ENCODE measurements at regions not wholly inside any gene's neighbourhood (a gene's known extent, or its start where the extent isn't known, plus 50 kb on each side); places are given as distances from the start of the nearest gene placed in this dataset.

DNA sequence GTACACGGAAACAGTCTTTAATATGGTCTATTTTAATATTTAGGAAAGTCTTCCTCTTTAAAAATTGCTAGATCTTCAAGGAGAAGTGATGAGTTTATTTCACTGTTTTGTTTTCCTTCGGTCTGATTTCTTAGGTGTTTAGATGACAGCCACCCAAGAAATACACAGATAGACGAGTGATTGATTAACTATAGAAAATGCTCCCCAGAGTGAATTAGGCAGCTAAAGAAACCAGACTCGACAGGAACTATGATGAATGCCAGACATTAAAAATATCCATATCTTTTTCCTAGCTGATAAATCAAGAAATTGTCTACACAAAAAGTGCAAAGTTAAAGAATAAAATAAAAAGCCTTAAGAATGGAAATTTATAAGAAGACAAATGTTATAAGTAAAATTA lies 888.7 kb upstream of the CNTNAP5 start:
- no peak for DNase-seq (ENCODE audit: low read depth)

DNA sequence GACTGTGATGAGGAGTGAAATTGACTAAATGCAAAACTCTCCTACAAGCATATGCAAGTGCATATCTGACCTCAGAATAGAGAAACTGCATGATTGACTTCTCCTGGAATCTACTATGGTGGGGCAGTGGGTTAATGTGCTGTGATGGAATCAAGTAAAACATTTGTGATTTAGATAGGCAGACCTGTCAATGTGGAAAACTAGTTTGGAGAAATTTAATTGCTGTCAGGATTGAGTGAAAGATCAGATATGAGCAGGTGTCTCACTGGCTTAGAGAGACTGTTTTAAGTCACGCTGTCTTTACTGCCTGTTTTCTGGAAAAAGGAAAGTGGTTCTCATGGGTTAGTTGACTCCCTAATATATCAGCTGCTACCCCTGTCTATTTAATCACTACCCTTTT lies 881.0 kb upstream of the CNTNAP5 start:
- DNase-seq (ENCODE audit: low read depth) = no peak

- DNase-seq (ENCODE audit: low read depth) = no peak
These were observed 872.0 kb upstream of the CNTNAP5 start for GRCh38 chr2:123153041-123153440.

- no peak for DNase-seq (ENCODE audit: low read depth)
These were observed 870.9 kb upstream of the CNTNAP5 start for GRCh38 chr2:123154195-123154594.

GRCh38 chr2:123157016-123157415 lies 868.1 kb upstream of the CNTNAP5 start:
- no peak for DNase-seq (ENCODE audit: low read depth)

DNA sequence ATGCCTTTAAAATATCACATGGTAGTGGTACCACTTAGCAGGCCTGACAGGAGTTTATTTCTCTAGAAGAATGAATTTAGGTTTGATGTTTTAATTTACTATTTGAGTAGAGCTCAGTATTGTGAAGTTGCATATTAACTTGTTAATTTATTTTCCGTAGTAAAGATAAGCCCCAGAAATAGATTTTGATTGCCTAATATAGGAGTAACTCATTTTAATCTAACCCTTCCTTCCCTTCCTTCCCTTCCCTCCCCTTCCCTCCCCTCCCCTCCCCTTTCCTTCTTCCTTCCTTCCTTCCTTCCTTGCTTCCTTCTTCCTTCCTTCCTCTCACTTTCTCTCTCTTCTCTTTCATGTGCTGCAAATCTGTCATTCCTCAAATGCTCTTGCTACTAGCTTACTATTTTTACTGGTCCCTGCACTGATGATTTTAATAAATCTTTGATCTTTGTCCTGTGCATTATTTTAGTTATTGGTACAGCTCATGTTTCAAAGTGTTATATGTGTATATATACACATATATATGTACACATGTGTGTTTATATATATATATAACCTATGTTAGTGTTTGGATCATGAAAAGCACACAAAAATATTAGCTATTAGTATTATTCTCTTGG lies 862.6 kb upstream of the CNTNAP5 start:
- no peak for DNase-seq (ENCODE audit: low read depth)

- no peak for DNase-seq (ENCODE audit: low read depth)
These were observed 861.7 kb upstream of the CNTNAP5 start for GRCh38 chr2:123163398-123163797.

DNA sequence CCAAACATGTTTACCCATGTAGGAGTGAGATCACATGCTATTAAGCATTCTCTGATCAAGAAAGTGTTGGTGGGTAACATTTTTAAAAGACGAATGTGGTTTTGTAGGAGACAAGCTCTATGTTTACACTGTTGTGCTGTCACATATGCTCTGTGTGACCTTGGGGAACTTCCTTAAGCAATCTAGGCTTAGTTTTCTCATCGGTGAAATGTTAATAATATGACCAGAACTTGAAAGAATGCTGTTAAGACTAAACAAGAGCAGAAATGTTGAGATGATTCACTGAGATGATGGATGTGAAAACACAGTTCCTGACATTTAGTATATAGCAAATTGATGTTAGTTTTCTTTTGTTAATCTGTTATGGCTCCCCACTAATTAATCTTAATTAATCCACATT lies 860.9 kb upstream of the CNTNAP5 start:
- DNase-seq (ENCODE audit: low read depth) = no peak

GRCh38 chr2:123165616-123166015 lies 859.5 kb upstream of the CNTNAP5 start:
- DNase-seq (ENCODE audit: low read depth) = no peak

DNA sequence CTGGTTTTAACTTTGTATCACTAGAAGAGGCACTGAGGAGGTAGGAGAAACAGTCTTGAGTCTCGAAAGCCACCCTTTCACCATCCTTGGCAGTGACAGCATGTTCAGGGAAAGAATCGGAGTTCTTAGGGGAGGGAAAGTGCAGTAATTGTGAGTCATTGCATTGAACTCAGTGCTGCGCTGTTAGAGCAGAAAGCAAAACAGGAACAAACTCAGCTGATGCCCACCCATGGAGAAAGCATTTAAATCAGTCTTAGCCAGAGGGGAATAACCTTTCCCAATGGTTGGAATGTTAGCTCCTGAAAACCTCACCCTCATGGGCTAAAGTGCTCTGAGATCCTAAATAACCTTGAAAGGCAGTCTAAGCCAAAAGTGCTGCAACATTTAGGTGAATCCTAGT lies 845.6 kb upstream of the CNTNAP5 start:
- no peak for DNase-seq (ENCODE audit: low read depth)

DNA sequence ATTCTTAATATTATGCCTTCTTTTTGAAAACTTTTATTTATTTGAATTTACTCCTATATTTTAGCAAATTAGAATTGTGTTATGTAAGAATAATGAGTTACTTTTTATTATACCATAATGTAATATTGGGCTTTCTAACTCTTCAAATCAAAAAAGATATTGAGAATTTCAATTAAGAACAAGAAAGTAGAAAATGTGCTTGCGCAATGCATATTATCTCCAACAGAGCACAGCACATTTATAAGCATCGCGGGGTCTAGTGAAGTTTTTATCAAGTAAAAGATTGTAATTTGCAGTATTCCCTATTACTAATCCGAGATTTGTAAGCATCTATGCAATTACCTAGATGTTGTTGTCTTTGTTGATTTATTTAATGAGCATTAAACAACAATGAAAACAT lies 829.1 kb upstream of the CNTNAP5 start:
- DNase-seq (ENCODE audit: low read depth) = no peak

GRCh38 chr2:123200035-123200434 lies 825.1 kb upstream of the CNTNAP5 start:
- no peak for DNase-seq (ENCODE audit: low read depth)

DNA sequence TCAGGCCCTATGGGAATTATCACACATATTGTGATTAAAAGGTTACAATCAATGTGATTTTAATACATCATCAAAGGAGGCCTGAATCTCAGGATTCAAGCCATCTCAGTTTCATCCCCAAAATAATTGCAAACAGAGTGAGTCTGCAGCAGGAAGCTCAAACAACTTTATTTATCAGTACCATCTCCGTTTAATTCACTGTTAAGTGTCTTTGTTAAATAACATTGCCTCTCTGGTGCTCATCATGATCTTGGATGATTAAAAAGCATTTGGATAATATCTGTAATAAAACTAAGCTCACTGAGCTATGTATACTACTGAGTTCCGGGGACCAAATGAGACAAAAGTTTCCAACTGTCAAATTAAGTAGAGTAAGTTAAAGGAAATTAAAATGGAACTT lies 817.8 kb upstream of the CNTNAP5 start:
- DNase-seq (ENCODE audit: low read depth) = no peak

DNA sequence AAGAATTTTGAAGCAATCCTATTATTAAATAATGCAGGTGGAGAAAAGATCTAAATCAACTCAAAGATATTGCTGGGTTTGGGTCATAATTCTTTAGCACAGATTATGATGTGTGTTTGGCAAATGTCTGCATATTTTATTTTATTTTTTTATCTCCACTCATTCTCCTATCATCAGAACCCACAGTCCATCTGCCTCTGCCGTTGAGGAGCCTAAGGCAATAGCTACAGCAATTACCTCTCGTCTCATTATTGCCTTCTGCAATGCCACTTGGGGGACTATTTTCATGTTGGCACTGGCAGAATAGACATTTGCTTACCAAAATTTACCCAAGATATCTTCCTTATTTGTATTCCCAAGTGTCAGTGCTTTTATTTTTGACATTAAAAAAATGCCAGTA lies 815.9 kb upstream of the CNTNAP5 start:
- DNase-seq (ENCODE audit: low read depth) = no peak

DNA sequence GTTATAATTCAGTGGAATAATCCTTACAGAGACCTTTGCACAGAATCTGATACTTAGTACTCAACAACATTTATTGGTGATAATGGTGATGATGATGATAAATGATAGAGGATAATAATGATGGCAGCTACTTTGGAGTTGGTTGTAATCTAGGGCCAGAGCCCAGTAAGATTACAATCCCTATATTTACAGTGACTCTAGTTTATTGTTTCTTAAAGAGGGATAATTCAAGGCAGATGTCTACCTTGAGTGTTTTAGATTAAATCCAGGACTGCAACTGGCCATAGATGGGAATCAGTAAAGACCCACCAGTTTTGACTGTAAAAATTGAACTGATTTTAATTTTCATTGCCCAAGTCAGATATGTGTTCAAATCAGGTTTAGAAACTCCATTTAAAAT lies 813.9 kb upstream of the CNTNAP5 start:
- DNase-seq (ENCODE audit: low read depth) = no peak

GRCh38 chr2:123245156-123245555 lies 779.9 kb upstream of the CNTNAP5 start:
- no peak for DNase-seq (ENCODE audit: low read depth)

DNA sequence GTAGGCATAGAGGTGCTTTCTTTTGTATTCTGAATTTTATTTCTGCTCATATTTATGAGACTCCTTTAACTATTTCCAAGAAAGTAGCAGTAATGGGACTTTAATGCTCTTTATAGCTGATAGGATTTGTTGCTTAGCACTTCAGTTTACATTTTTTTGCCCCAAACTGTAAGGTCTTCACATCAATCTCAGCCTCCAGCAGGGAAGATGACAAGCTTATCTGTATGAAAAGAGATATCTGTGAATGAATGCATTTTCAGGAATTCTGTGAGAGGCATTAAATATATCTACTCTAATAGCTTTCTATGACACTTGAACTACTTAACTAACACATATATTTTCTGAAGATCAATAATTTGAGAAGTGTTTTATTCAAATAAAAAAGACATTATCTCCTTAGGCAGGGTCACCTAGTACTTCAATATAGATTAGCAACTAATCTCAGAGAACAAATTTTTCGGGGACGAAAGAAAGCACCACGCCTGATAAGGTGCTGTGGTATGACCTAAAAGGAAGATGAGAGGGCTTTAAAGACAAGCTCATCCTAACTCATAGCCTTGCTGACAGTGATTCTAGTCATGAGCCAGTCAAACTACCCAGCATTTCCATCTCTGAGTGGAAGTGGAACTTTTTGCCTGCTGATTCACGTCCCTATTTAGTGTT lies 766.1 kb upstream of the CNTNAP5 start:
- DNase-seq (ENCODE audit: low read depth) = no peak

GRCh38 chr2:123262856-123263255 lies 762.2 kb upstream of the CNTNAP5 start:
- no peak for DNase-seq (ENCODE audit: low read depth)

DNA sequence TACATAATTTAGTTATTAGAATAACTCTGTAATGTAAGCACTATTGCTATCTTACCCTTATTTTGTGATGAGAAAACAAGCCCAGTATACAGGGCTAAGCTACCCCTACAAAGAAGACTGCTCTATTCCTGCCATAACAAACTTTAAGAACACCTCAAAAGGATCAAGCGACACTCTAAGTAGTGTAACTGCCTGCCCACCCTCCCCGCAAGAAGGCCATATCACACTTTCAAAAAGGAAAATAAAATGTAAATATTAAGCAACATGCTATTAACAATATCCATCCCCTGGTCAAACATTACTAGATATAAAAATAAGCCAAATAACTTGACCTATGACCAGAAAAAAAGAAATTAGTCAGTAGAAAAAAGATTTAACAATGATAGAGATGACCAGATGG lies 741.7 kb upstream of the CNTNAP5 start:
- no peak for DNase-seq (ENCODE audit: low read depth)

GRCh38 chr2:123303731-123304130 lies 721.4 kb upstream of the CNTNAP5 start:
- no peak for DNase-seq (ENCODE audit: low read depth)

Measured in HS-27A (cell line).